HEK293T (cell line): ENCODE measurements at regions not wholly inside any gene's neighbourhood (a gene's known extent, or its start where the extent isn't known, plus 50 kb on each side); places are given as distances from the start of the nearest gene placed in this dataset.

Experiments
- CTCF ChIA-PET: fragments of 350-600 bp; formaldehyde crosslinking; extraction: SDS; loops from one replicate; lab custom pipeline; 2021; ENCODE audit warnings: antibody characterized with exemption, inconsistent platforms; lab: Yijun Ruan, JAX
- POLR2A ChIA-PET: fragments of 350-600 bp; formaldehyde crosslinking; extraction: SDS; loops from one replicate; lab custom pipeline; 2020; ENCODE audit warnings: antibody characterized with exemption, inconsistent platforms; lab: Yijun Ruan, JAX
- DNase-seq: peaks from one replicate; pipeline ENCODE4 v3.0.0; 2012; ENCODE audit warnings: mixed read lengths; ENCODE audit errors: extremely low spot score
- ARNT ChIP-seq: fragments of 450-650 bp; IDR thresholded peaks from 2 replicates; pipeline ENCODE4 v1.6.1; 2017; ENCODE audit warnings: mild to moderate bottlenecking
- BHLHE40 ChIP-seq: fragments of 450-650 bp; IDR thresholded peaks from 2 replicates; pipeline ENCODE4 v1.6.1; 2016; ENCODE audit warnings: mild to moderate bottlenecking, moderate library complexity, borderline replicate concordance
- CTBP1 ChIP-seq: fragments of 450-650 bp; IDR thresholded peaks from 2 replicates; pipeline ENCODE4 v1.6.1; 2016; ENCODE audit warnings: borderline replicate concordance
- ELF4 ChIP-seq: fragments of 450-650 bp; IDR thresholded peaks from 2 replicates; pipeline ENCODE4 v1.6.1; 2017; ENCODE audit warnings: antibody characterized with exemption
- FOXA1 ChIP-seq: fragments of 450-650 bp; IDR thresholded peaks from 2 replicates; pipeline ENCODE4 v1.6.1; 2016; ENCODE audit warnings: mild to moderate bottlenecking
- FOXK2 ChIP-seq: fragments of 450-650 bp; IDR thresholded peaks from 2 replicates; pipeline ENCODE4 v1.6.1; 2016; ENCODE audit warnings: mild to moderate bottlenecking
- FOXM1 ChIP-seq: fragments of 450-650 bp; IDR thresholded peaks from 2 replicates; pipeline ENCODE4 v1.6.1; 2017; ENCODE audit warnings: mild to moderate bottlenecking, borderline replicate concordance
- HDGF ChIP-seq: fragments of 450-650 bp; IDR thresholded peaks from 2 replicates; pipeline ENCODE4 v1.6.1; 2017; ENCODE audit warnings: antibody characterized with exemption, borderline replicate concordance
- L3MBTL2 ChIP-seq: fragments of 450-650 bp; conservative IDR thresholded peaks from 2 replicates; pipeline ENCODE4 v1.6.1; 2016; ENCODE audit warnings: mild to moderate bottlenecking
- LEF1 ChIP-seq: fragments of 450-650 bp; IDR thresholded peaks from 2 replicates; pipeline ENCODE4 v1.6.1; 2017; ENCODE audit warnings: mild to moderate bottlenecking, borderline replicate concordance
- NFRKB ChIP-seq: fragments of 450-650 bp; IDR thresholded peaks from 2 replicates; pipeline ENCODE4 v1.6.1; 2016; ENCODE audit warnings: mild to moderate bottlenecking, moderate library complexity
- PKNOX1 ChIP-seq: fragments of 450-650 bp; IDR thresholded peaks from 2 replicates; pipeline ENCODE4 v1.6.1; 2016
- SP1 ChIP-seq: fragments of 450-650 bp; IDR thresholded peaks from 2 replicates; pipeline ENCODE4 v1.6.1; 2017
- SUZ12 ChIP-seq: fragments of 450-650 bp; IDR thresholded peaks from 2 replicates; pipeline ENCODE4 v1.6.1; 2016; ENCODE audit warnings: mild to moderate bottlenecking
- TARDBP ChIP-seq: fragments of 450-650 bp; IDR thresholded peaks from 2 replicates; pipeline ENCODE4 v1.6.1; 2016
- ZNF384 ChIP-seq: fragments of 450-650 bp; IDR thresholded peaks from 2 replicates; pipeline ENCODE4 v1.6.1; 2016

- TF ChIP-seq PKNOX1 (peak; percentile 44), CTBP1 (no peak)
- DNase-seq, result no peak
- ChIA-PET POLR2A (no interaction called here), CTCF (no interaction called here)
Observed at GRCh38 chr13:94864474-94864873, 152.1 kb upstream of the SOX21 start.

DNA sequence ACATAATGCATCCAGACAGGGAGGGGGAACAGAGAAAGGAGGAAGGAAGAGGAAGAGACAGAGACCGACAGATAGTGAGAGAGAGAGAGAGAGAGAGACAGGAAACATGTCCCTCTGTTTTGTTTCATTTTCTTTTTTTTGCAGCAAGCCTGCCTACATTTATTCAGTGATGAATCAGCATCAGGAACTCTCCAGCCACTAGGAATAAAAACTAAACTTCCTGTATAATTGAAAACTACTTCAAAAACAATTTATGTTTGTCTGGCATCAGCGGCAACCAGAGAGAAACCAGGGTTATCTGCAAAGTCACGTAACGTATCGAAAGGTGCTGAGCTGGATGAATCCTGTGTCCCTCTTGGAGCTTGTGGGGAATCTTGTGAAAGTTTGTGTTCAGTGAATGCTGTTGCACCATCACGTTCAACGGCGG, 148.6 kb upstream of the SOX21 start:
- TF ChIP-seq L3MBTL2, result no peak
- ChIA-PET CTCF (no interaction called here), POLR2A (no interaction called here)
- DNase-seq, result no peak

- TF ChIP-seq LEF1 (no peak), ELF4 (no peak), PKNOX1 (no peak), BHLHE40 (no peak), SP1 (no peak), CTBP1 (no peak), FOXM1 (no peak)
- ChIA-PET POLR2A (no interaction called here), CTCF (no interaction called here)
- DNase-seq, result no peak
Observed at GRCh38 chr13:94859811-94860210, 147.5 kb upstream of the SOX21 start.

DNA sequence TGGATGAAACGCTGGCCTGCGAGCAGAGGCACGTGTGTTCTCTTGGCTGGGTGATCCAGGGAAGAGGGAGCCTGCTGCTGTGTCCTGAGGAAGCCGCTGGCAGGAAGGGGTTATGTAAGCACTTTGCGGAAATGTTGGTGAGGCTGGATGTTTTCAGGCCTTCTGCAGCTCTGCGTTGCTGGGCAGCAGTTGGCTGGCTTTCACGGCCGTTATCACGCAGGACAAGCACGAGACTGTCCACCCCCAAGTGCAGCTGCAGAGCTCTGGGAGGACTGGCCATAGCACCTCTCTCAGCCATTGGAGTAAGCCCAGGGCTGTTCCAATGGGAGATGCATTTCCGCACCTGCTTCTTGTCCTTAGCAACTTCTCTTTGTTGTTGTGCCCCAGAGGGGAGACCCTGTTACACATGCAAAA, 146.9 kb upstream of the SOX21 start:
- ChIA-PET POLR2A (no interaction called here), CTCF (no interaction called here)
- no peak for TF ChIP-seq CTBP1
- no peak for TF ChIP-seq ZNF384
- no peak for TF ChIP-seq ARNT
- no peak for TF ChIP-seq ELF4
- no peak for TF ChIP-seq SUZ12
- TF ChIP-seq FOXK2, result no peak
- no peak for TF ChIP-seq TARDBP
- no peak for TF ChIP-seq LEF1
- TF ChIP-seq SP1, result no peak
- TF ChIP-seq HDGF, result no peak
- no peak for TF ChIP-seq NFRKB
- TF ChIP-seq FOXA1, result no peak
- no peak for TF ChIP-seq FOXM1
- no peak for TF ChIP-seq L3MBTL2
- TF ChIP-seq PKNOX1, result no peak
- no peak for TF ChIP-seq BHLHE40
- no peak for DNase-seq

DNA sequence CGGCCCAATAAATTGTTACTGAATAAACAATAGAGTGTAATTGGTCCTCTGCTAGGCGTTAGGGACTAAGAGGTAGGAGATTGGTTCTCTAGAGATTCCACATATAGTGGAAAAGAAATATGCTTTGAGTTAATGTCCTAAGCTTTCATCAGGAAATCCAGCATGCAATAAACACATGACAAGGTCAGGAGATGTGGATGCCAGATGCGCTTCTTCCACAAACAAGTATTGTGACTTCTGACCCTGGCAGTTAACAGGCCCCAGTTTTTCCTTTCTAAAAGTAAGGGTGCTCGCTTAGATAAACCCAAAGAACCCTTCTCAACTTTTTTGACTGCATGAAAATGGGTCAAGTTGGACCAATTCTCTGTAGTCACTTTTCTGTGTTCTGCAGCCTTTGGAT, 146.5 kb upstream of the SOX21 start:
- TF ChIP-seq SP1, result no peak
- no peak for TF ChIP-seq FOXA1
- no peak for TF ChIP-seq HDGF
- no peak for TF ChIP-seq L3MBTL2
- no peak for TF ChIP-seq LEF1
- TF ChIP-seq ZNF384, result no peak
- TF ChIP-seq CTBP1, result no peak
- no peak for TF ChIP-seq PKNOX1
- no peak for TF ChIP-seq FOXM1
- TF ChIP-seq ELF4, result no peak
- no peak for TF ChIP-seq NFRKB
- no peak for TF ChIP-seq ARNT
- DNase-seq, result no peak
- ChIA-PET CTCF (no interaction called here), POLR2A (no interaction called here)

- TF ChIP-seq NFRKB (no peak), CTBP1 (no peak), ZNF384 (no peak), LEF1 (no peak), HDGF (no peak), ARNT (no peak), TARDBP (no peak), SUZ12 (no peak), SP1 (no peak), FOXK2 (no peak), FOXM1 (no peak), PKNOX1 (no peak), FOXA1 (no peak), ELF4 (no peak), BHLHE40 (no peak)
- POLR2A ChIA-PET, result no interaction called here
- no peak for DNase-seq
- CTCF ChIA-PET, result no interaction called here
Observed at GRCh38 chr13:94854688-94855087, 142.3 kb upstream of the SOX21 start.
